Caco-2 (cell line): ENCODE measurements at regions not wholly inside any gene's neighbourhood (a gene's known extent, or its start where the extent isn't known, plus 50 kb on each side); places are given as distances from the start of the nearest gene placed in this dataset.

Source experiments
- BruUV-seq: library from RNA; stranded (reverse); fragments of 400-500 nt; replicated peaks from 2 replicates; lab custom pipeline; 2021; lab: Mats Ljungman, UMichigan
- CTCF ChIA-PET: fragments of 300-600 bp; sonication (Branson Sonifier 250); formaldehyde crosslinking; loops from one replicate; lab custom pipeline; 2022; ENCODE audit warnings: antibody characterized with exemption; lab: Charles Lee
- POLR2A ChIA-PET: fragments of 300-600 bp; sonication (Branson Sonifier 250); formaldehyde crosslinking; loops from one replicate; lab custom pipeline; 2022; ENCODE audit warnings: antibody characterized with exemption; lab: Charles Lee
- DNase-seq, 2 experiments: peaks; one replicate each; pipeline versions ENCODE4 v3.0.0 to v3.0.0-alpha.2; 2020 to 2022
- H3K27me3 ChIP-seq: replicated peaks from 2 replicates; pipeline ENCODE4 v1.6.0; 2011; ENCODE audit warnings: low read length; ENCODE audit not compliant: control insufficient read depth, insufficient read depth
- H3K36me3 ChIP-seq: 2 replicates; pipeline ENCODE4 v1.5.1; 2011; ENCODE audit warnings: low read length; ENCODE audit not compliant: control insufficient read depth, insufficient read depth
- H3K4me1 ChIP-seq: fragments of 250-450 bp; sonication (Bioruptor Pico); 2 replicates; pipeline ENCODE4 v1.5.1; 2020; ENCODE audit warnings: mild to moderate bottlenecking
- H3K4me3 ChIP-seq: 2 replicates; pipeline ENCODE4 v1.5.1; 2011; ENCODE audit warnings: low read depth, mild to moderate bottlenecking, control low read depth, low read length
- H3K9me3 ChIP-seq: fragments of 250-450 bp; sonication (Bioruptor Pico); 2 replicates; pipeline ENCODE4 v1.5.1; 2020; ENCODE audit warnings: mild to moderate bottlenecking, moderate library complexity
- H3K27ac Mint-ChIP-seq: one replicate; pipeline ENCODE4 v1.8.0; 2022; ENCODE audit warnings: mixed read lengths; ENCODE audit not compliant: unreplicated experiment
- H3K27me3 Mint-ChIP-seq: one replicate; pipeline ENCODE4 v1.8.0; 2022; ENCODE audit warnings: mixed read lengths; ENCODE audit not compliant: insufficient read depth, unreplicated experiment
- H3K36me3 Mint-ChIP-seq: one replicate; pipeline ENCODE4 v1.8.0; 2022; ENCODE audit warnings: mild to moderate bottlenecking, mixed read lengths; ENCODE audit not compliant: insufficient read depth, unreplicated experiment
- H3K4me1 Mint-ChIP-seq: one replicate; pipeline ENCODE4 v1.8.0; 2022; ENCODE audit warnings: low read depth, mixed read lengths; ENCODE audit not compliant: unreplicated experiment
- H3K4me3 Mint-ChIP-seq: one replicate; pipeline ENCODE4 v1.8.0; 2022; ENCODE audit warnings: mild to moderate bottlenecking, moderate library complexity, mixed read lengths; ENCODE audit not compliant: unreplicated experiment
- H3K9me3 Mint-ChIP-seq: one replicate; pipeline ENCODE4 v1.8.0; 2022; ENCODE audit warnings: mixed read lengths; ENCODE audit not compliant: unreplicated experiment
- intact Hi-C: fragments of 100-400 bp; cut with micrococcal nuclease; formaldehyde crosslinking; loops from one replicate; pipeline ENCODE4 v1.10.0; 2022; ENCODE audit not compliant: unreplicated experiment
- TF ChIP-seq, protein P1 (sequence below), 2 experiments: fragments of 200-600 bp in 1 of 2; IDR thresholded peaks; 1 replicate in 1 of 2; 2 replicates in 1 of 2; pipeline versions ENCODE4 v1.5.1 to v1.8.0; 2011 to 2022; ENCODE audit warnings: antibody characterized with exemption in 1 of 2, control low read depth in 1 of 2, inconsistent platforms in 1 of 2, low read depth in 1 of 2, low read length in 1 of 2, mild to moderate bottlenecking in 1 of 2, moderate library complexity in 1 of 2; ENCODE audit not compliant: insufficient read depth in 1 of 2, severe bottlenecking in 1 of 2, unreplicated experiment in 1 of 2

DNA sequence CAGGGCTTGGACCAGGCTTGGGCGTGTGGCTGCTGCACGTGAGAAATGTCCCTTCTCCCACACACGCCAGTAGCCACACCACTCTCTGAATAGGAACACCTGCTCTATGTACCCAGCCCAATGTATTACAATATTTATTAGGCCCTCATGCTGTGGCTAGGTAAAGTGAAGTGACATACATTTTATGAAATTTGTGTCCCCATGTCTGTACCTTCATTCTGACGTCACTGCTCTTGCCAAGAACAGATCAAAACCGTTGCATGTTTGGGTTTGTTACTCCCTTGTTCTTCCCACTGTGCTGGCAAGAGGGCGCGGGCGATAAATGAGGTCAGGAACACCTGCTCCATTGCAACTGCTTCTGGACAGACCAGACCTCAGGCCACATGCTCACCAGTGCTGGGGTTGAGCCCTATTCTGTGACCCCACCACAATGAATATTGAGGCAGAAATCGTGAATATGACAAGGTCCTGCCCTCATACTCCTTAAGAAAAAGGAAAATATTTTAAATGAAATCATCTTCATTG is 436.4 kb upstream of the SALL3 start:
- BruUV-seq: no TSS peak
- Mint-ChIP-seq H3K27me3 (no peaks in the 10 kb centered on the region), H3K4me1 (no peaks in the 10 kb centered on the region), H3K9me3 (no peaks in the 10 kb centered on the region), H3K27ac (no peak overlapping the region), H3K36me3 (no peaks in the 10 kb centered on the region), H3K4me3 (no peak overlapping the region)
- Histone ChIP-seq H3K27me3 (no peaks in the 10 kb centered on the region), H3K9me3 (no peaks in the 10 kb centered on the region), H3K4me1 (no peaks in the 10 kb centered on the region), H3K36me3 (no peaks in the 10 kb centered on the region), H3K4me3 (no peak overlapping the region)
- DNase-seq: no peak
- TF ChIP-seq, protein P1, sequence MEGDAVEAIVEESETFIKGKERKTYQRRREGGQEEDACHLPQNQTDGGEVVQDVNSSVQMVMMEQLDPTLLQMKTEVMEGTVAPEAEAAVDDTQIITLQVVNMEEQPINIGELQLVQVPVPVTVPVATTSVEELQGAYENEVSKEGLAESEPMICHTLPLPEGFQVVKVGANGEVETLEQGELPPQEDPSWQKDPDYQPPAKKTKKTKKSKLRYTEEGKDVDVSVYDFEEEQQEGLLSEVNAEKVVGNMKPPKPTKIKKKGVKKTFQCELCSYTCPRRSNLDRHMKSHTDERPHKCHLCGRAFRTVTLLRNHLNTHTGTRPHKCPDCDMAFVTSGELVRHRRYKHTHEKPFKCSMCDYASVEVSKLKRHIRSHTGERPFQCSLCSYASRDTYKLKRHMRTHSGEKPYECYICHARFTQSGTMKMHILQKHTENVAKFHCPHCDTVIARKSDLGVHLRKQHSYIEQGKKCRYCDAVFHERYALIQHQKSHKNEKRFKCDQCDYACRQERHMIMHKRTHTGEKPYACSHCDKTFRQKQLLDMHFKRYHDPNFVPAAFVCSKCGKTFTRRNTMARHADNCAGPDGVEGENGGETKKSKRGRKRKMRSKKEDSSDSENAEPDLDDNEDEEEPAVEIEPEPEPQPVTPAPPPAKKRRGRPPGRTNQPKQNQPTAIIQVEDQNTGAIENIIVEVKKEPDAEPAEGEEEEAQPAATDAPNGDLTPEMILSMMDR (IDR thresholded peaks at IDR 0.05; ENCODE audit: insufficient read depth in 1 of 2, low read depth in 1 of 2, low read length in 1 of 2, severe bottlenecking in 1 of 2, unreplicated experiment in 1 of 2): no peak
- POLR2A ChIA-PET: no interaction called here
- intact Hi-C loops: no loop called here
- CTCF ChIA-PET: no interaction called here

DNA sequence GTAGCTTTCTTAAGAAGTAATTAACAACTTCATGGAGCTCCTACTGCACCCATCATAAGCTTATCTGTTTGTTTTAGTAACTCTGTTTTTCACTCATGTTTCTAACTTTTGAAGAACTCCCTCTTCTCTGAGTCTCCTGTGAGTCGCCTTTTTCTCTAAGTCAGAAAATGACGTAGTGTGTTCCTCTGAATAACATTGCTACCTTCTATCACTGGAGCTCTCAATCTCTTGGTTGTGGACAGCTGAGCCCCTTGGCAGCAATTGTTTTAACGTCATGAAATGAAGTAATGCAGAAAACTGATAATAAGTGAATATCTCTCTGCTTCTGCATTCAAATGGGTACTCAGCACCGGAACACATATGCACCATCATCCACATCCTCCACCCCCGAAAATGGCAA is 433.3 kb upstream of the SALL3 start:
- no peaks in the 10 kb centered on the region for H3K36me3 ChIP-seq
- no peak overlapping the region for H3K4me3 ChIP-seq
- no TSS peak for BruUV-seq
- H3K4me3 Mint-ChIP-seq: no peak overlapping the region
- peaks cover 17% of the 10 kb centered on the region for H3K9me3 Mint-ChIP-seq
- peaks cover 5% of the 10 kb centered on the region for H3K36me3 Mint-ChIP-seq
- H3K4me1 Mint-ChIP-seq: no peaks in the 10 kb centered on the region
- ChIA-PET POLR2A (no interaction called here), CTCF (no interaction called here)
- no peak for DNase-seq
- H3K27me3 Mint-ChIP-seq: no peaks in the 10 kb centered on the region
- no peaks in the 10 kb centered on the region for H3K4me1 ChIP-seq
- TF ChIP-seq, protein P1 (IDR thresholded peaks at IDR 0.05; ENCODE audit: insufficient read depth in 1 of 2, low read depth in 1 of 2, low read length in 1 of 2, severe bottlenecking in 1 of 2, unreplicated experiment in 1 of 2): no peak
- H3K9me3 ChIP-seq: no peaks in the 10 kb centered on the region
- intact Hi-C loops: no loop called here
- H3K27ac Mint-ChIP-seq: no peak overlapping the region
- H3K27me3 ChIP-seq: no peaks in the 10 kb centered on the region

DNA sequence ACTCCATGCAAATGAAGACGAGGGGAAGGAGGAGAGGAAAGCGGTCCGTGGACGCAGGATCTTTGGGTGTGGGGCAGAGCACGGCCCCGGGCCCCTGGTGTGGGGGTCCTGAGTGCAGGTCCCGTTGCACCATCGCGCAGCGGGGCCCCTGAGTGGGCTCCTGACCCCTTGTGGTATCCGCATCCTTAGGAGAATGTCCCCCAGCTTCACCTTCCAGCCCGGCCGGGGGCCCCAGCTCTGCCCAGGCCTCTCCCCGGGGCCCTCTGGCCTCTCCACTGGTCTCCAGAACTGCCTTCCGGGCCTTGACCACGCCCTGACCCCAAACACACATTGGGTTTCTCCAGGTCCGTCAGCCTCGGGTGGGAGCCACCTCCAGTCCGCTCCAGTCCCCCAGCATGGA is 431.8 kb upstream of the SALL3 start:
- H3K9me3 Mint-ChIP-seq: peaks cover 17% of the 10 kb centered on the region
- POLR2A ChIA-PET: no interaction called here

More for the DNA sequence above, 431.8 kb upstream of the SALL3 start:
- CTCF ChIA-PET: no interaction called here
- Mint-ChIP-seq H3K4me1 (no peaks in the 10 kb centered on the region), H3K27me3 (no peaks in the 10 kb centered on the region), H3K27ac (no peak overlapping the region), H3K36me3 (peaks cover 5% of the 10 kb centered on the region), H3K4me3 (no peak overlapping the region)
- Histone ChIP-seq H3K9me3 (no peaks in the 10 kb centered on the region), H3K4me1 (no peaks in the 10 kb centered on the region), H3K36me3 (no peaks in the 10 kb centered on the region), H3K4me3 (no peak overlapping the region), H3K27me3 (no peaks in the 10 kb centered on the region)
- TF ChIP-seq, protein P1 (IDR thresholded peaks at IDR 0.05; ENCODE audit: insufficient read depth in 1 of 2, low read depth in 1 of 2, low read length in 1 of 2, severe bottlenecking in 1 of 2, unreplicated experiment in 1 of 2): no peak
- BruUV-seq: no TSS peak
- DNase-seq: no peak
- intact Hi-C loops: no loop called here
